Endothelial cell of umbilical vein (primary cell): ENCODE measurements at regions not wholly inside any gene's neighbourhood (a gene's known extent, or its start where the extent isn't known, plus 50 kb on each side); places are given as distances from the start of the nearest gene placed in this dataset.

ENCODE experiments used
- BruUV-seq: library from RNA; stranded (reverse); fragments of 400-500 nt; replicated peaks from 2 replicates; lab custom pipeline; 2021; lab: Mats Ljungman, UMichigan
- CTCF ChIA-PET: fragments of 300-600, 350-600 bp; sonication (Branson Sonifier 250); formaldehyde crosslinking; loops from one replicate; lab custom pipeline; 2021; ENCODE audit warnings: antibody characterized with exemption, inconsistent platforms; lab: Charles Lee
- POLR2A ChIA-PET: fragments of 300-600, 350-600 bp; sonication (Branson Sonifier 250); formaldehyde crosslinking; loops from one replicate; lab custom pipeline; 2021; ENCODE audit warnings: antibody characterized with exemption, inconsistent platforms; lab: Charles Lee
- DNase-seq: peaks from one replicate; pipeline ENCODE4 v3.0.0-alpha.2; 2011; ENCODE audit warnings: low read depth, low spot score
- FAIRE-seq: peaks from 2 replicates; lab custom pipeline; 2011; peaks lifted over from hg19 to GRCh38; lab: Jason Lieb, UNC
- H2AFZ ChIP-seq: 2 replicates; pipeline ENCODE4 v1.6.0; 2012; ENCODE audit warnings: low read depth, low read length, control low read depth, inconsistent platforms
- H3K27ac ChIP-seq: 2 replicates; pipeline ENCODE4 v1.5.1; 2011; ENCODE audit warnings: low read depth, mild to moderate bottlenecking, control low read depth, low read length, moderate library complexity; ENCODE audit not compliant: insufficient read depth
- H3K27me3 ChIP-seq, 2 experiments: 2 replicates each; pipeline versions ENCODE4 v1.6.0 to v1.6.1; 2011; ENCODE audit warnings: low read length in 2 of 2, mixed read lengths in 1 of 2; ENCODE audit not compliant: control insufficient read depth in 2 of 2, insufficient read depth in 2 of 2
- H3K36me3 ChIP-seq, 2 experiments: 2 replicates in 1 of 2; 3 replicates in 1 of 2; pipeline ENCODE4 v1.5.1; 2011; ENCODE audit warnings: low read length in 2 of 2, mild to moderate bottlenecking in 1 of 2, moderate library complexity in 1 of 2; ENCODE audit not compliant: control insufficient read depth in 2 of 2, insufficient read depth in 2 of 2; ENCODE audit errors: extremely low read depth in 1 of 2
- H3K4me1 ChIP-seq: 3 replicates; pipeline ENCODE4 v1.5.1; 2011; ENCODE audit warnings: mild to moderate bottlenecking, low read length; ENCODE audit not compliant: control insufficient read depth, insufficient read depth; ENCODE audit errors: extremely low read depth
- H3K4me2 ChIP-seq: 2 replicates; pipeline ENCODE4 v1.6.1; 2011; ENCODE audit warnings: low read length, control low read depth, mixed read lengths; ENCODE audit not compliant: insufficient read depth
- H3K4me3 ChIP-seq, 3 experiments: fragments of 200-600 bp in 1 of 3; sonication (generic), shearing (Covaris generic) in 1 of 3; replicated peaks in 1 of 3; 2 replicates each; pipeline ENCODE4 v1.5.1; 2011 to 2016; ENCODE audit warnings: control low read depth in 3 of 3, low read length in 3 of 3, mild to moderate bottlenecking in 2 of 3, inconsistent platforms in 1 of 3, low read depth in 1 of 3, moderate library complexity in 1 of 3; ENCODE audit not compliant: insufficient read depth in 1 of 3
- H3K79me2 ChIP-seq: 2 replicates; pipeline ENCODE4 v1.6.0; 2012; ENCODE audit warnings: low read length, inconsistent platforms; ENCODE audit not compliant: control insufficient read depth, insufficient read depth
- H3K9ac ChIP-seq: replicated peaks from 2 replicates; pipeline ENCODE3; 2011; ENCODE audit warnings: low read length, control low read depth; ENCODE audit not compliant: insufficient read depth; ENCODE audit errors: extremely low read depth
- H3K9me1 ChIP-seq: replicated peaks from 3 replicates; pipeline ENCODE4 v1.6.0; 2011; ENCODE audit warnings: mild to moderate bottlenecking, low read length; ENCODE audit not compliant: control insufficient read depth, insufficient read depth; ENCODE audit errors: extremely low read depth
- H3K9me3 ChIP-seq: replicated peaks from 2 replicates; pipeline ENCODE4 v1.5.1; 2012; ENCODE audit warnings: low read length, inconsistent platforms; ENCODE audit not compliant: control insufficient read depth, insufficient read depth
- H4K20me1 ChIP-seq: replicated peaks from 2 replicates; pipeline ENCODE3; 2011; ENCODE audit warnings: mild to moderate bottlenecking, low read length; ENCODE audit not compliant: control insufficient read depth, insufficient read depth; ENCODE audit errors: extremely low read depth
- EZH2 ChIP-seq: IDR thresholded peaks from 2 replicates; pipeline ENCODE4 v1.6.1; 2012; ENCODE audit warnings: borderline replicate concordance, low read depth, mild to moderate bottlenecking, moderate library complexity, low read length, inconsistent platforms; ENCODE audit not compliant: severe bottlenecking
- FOS ChIP-seq: IDR thresholded peaks from 2 replicates; pipeline ENCODE4 v1.6.1; 2011; ENCODE audit warnings: mild to moderate bottlenecking, low read length, moderate library complexity, borderline replicate concordance; ENCODE audit not compliant: insufficient read depth
- GATA2 ChIP-seq: IDR thresholded peaks from 2 replicates; pipeline ENCODE4 v1.7.0; 2011; ENCODE audit warnings: low read depth, mild to moderate bottlenecking, moderate library complexity, mixed read lengths, low read length; ENCODE audit not compliant: insufficient read length, insufficient read depth
- JUN ChIP-seq: IDR thresholded peaks from 2 replicates; pipeline ENCODE4 v1.6.1; 2011; ENCODE audit warnings: borderline replicate concordance, low read depth; ENCODE audit not compliant: insufficient read length, insufficient read depth
- MYC ChIP-seq: IDR thresholded peaks from one replicate; pipeline ENCODE4 v1.6.1; 2011; ENCODE audit warnings: mild to moderate bottlenecking, low read depth, low read length
- POLR2A ChIP-seq: IDR thresholded peaks from 2 replicates; pipeline ENCODE4 v1.6.1; 2012; ENCODE audit warnings: low read depth, mild to moderate bottlenecking, control low read depth, low read length
- POLR2AphosphoS5 ChIP-seq: IDR thresholded peaks from 2 replicates; pipeline ENCODE4 v1.6.1; 2012; ENCODE audit warnings: low read depth, mild to moderate bottlenecking, control low read depth, low read length, moderate library complexity; ENCODE audit not compliant: insufficient read depth
- dilution Hi-C: fragments of 300-500 bp; cut with MboI; formaldehyde crosslinking; loops from one replicate; pipeline ENCODE4 v1.15.0; 2019; ENCODE audit warnings: low sequenced_read_pairs; ENCODE audit not compliant: extremely low pct_ligation_motif_present
- intact Hi-C: fragments of 100-400 bp; cut with micrococcal nuclease; formaldehyde crosslinking; loops from one replicate; pipeline ENCODE4 v1.10.0; 2022
- TF ChIP-seq, protein P1 (sequence below): IDR thresholded peaks from 2 replicates; pipeline ENCODE4 v1.6.1; 2011; ENCODE audit not compliant: insufficient read depth, insufficient read length
- TF ChIP-seq, protein P2 (sequence below), 2 donors: IDR thresholded peaks; 1 replicate in 1 of 2; 2 replicates in 1 of 2; pipeline ENCODE4 v1.5.1; 2011; ENCODE audit warnings: low read length in 2 of 2, mild to moderate bottlenecking in 2 of 2, moderate library complexity in 2 of 2, control low read depth in 1 of 2, inconsistent platforms in 1 of 2, low read depth in 1 of 2; ENCODE audit not compliant: insufficient read depth in 1 of 2; ENCODE audit errors: extremely low read depth in 1 of 2

DNA sequence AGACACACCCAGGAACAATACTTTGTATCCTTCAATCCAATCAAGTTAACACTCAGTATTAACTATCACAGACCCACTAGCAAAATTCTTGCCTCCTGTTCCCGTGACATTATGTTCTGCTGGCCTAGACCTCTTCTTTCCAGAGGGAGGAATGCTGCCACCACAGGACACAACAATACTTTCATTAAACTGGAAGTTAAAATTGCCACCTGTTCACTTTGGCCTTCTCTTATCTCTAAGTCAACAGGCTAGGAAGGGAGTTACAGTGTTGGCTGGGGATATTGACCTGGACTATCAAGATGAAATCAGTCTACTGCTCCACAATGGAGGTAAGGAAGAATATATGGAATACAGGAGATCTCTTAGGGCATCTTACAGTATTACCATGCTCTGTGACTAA, 1000.4 kb upstream of the GBE1 start:
- ChIA-PET CTCF (no interaction called here), POLR2A (no interaction called here)
- no peaks in the 10 kb centered on the region for H3K4me1 ChIP-seq
- no peaks in the 10 kb centered on the region for H3K79me2 ChIP-seq
- no peak overlapping the region for H3K4me2 ChIP-seq
- TF ChIP-seq POLR2AphosphoS5 (no peak), EZH2 (no peak), JUN (no peak), MYC (no peak), FOS (no peak), POLR2A (no peak), GATA2 (no peak)
- TF ChIP-seq, protein P1, sequence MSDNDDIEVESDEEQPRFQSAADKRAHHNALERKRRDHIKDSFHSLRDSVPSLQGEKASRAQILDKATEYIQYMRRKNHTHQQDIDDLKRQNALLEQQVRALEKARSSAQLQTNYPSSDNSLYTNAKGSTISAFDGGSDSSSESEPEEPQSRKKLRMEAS: no peak
- TF ChIP-seq, protein P2, sequence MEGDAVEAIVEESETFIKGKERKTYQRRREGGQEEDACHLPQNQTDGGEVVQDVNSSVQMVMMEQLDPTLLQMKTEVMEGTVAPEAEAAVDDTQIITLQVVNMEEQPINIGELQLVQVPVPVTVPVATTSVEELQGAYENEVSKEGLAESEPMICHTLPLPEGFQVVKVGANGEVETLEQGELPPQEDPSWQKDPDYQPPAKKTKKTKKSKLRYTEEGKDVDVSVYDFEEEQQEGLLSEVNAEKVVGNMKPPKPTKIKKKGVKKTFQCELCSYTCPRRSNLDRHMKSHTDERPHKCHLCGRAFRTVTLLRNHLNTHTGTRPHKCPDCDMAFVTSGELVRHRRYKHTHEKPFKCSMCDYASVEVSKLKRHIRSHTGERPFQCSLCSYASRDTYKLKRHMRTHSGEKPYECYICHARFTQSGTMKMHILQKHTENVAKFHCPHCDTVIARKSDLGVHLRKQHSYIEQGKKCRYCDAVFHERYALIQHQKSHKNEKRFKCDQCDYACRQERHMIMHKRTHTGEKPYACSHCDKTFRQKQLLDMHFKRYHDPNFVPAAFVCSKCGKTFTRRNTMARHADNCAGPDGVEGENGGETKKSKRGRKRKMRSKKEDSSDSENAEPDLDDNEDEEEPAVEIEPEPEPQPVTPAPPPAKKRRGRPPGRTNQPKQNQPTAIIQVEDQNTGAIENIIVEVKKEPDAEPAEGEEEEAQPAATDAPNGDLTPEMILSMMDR (IDR thresholded peaks at IDR 0.05; ENCODE audit: extremely low read depth in 1 of 2, insufficient read depth in 1 of 2, low read depth in 1 of 2, low read length in 2 of 2): no peak
- H3K4me3 ChIP-seq: no peak overlapping the region
- dilution Hi-C loops (no loop called here), intact Hi-C loops (no loop called here)
- no peaks in the 10 kb centered on the region for H3K27me3 ChIP-seq
- DNase-seq (no peak), FAIRE-seq (no peak)
- H3K9me1 ChIP-seq: no peaks in the 10 kb centered on the region
- H4K20me1 ChIP-seq: no peaks in the 10 kb centered on the region
- H3K9me3 ChIP-seq: peaks cover 2% of the 10 kb centered on the region
- H3K9ac ChIP-seq: no peak overlapping the region
- no peak overlapping the region for H2AFZ ChIP-seq
- no peaks in the 10 kb centered on the region for H3K36me3 ChIP-seq
- no peak overlapping the region for H3K27ac ChIP-seq
- BruUV-seq: no TSS peak
